GM18861 (cell line): ENCODE measurements at regions not wholly inside any gene's neighbourhood (a gene's known extent, or its start where the extent isn't known, plus 50 kb on each side); places are given as distances from the start of the nearest gene placed in this dataset.

Experiments
- ATAC-seq: cut with Tn5 transposase; IDR thresholded peaks from one replicate; pipeline ENCODE4 v1.9.1; 2021; ENCODE audit not compliant: unreplicated experiment

GRCh38 chr4:136796953-136797352, 735.3 kb downstream of the PCDH18 start:
- no peak for ATAC-seq

DNA sequence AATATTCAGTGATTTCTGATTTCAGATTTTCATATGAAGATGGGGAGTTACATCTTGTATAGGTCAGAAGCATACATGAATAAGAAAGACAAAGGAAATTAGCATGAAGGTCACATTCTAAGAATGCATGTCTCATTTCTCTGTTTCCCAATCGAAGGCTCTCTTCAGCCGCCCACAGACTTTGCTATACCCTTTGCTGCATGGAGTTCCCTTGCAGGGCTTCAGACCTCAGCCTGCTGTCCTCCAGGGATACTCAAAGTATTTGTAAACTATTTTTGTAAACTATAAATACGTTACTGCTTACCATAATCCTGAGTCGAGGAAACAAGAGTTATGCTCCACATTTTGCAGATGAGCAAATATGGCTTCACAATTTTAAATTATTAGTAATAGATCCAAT, 738.4 kb downstream of the PCDH18 start:
- ATAC-seq: no peak

DNA sequence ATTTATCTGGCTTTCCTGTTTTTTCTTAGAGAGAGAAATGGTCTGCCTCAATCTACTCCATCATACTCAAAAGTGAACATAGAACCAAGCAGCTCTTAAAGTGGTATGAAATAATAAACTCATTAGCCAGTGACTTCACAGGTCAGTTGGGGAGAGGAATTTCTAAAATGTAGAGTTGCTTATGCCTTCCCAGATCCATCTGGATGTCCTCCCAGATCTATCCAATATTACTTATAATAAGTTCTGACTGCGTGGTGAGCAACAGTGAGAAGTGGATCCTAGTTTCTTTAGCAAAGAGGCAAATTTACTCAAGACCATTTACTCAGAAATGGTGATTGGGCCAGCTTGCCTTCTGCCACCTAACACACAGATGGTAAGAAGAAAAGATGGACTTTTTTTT, 748.0 kb downstream of the PCDH18 start:
- ATAC-seq: no peak

GRCh38 chr4:136769717-136770116, 762.6 kb downstream of the PCDH18 start:
- ATAC-seq: no peak

- no peak for ATAC-seq
Measured at GRCh38 chr4:136768925-136769275, 763.4 kb downstream of the PCDH18 start.

GRCh38 chr4:136768213-136768924, 763.9 kb downstream of the PCDH18 start:
- no peak for ATAC-seq

DNA sequence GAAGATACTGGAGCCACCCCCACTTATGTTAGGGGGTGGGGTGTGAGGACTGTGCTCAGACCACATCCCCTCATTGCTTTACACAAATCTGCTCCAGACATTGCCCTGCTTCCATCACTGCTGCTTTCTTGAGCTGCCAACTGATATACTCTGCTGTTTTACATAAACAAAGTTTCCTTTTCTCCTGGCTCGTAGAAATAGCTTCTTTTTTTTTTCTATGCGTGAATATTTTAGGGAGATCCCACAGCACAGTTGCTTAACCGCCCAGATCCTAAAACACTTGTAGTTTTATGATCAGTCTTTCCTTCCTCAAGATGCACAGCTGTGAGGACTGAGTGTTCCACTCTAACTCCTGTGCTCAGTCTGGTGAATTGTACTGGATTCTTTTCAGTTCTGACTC, 768.4 kb downstream of the PCDH18 start:
- no peak for ATAC-seq

- ATAC-seq: no peak
Measured at GRCh38 chr4:136755531-136755916, 776.8 kb downstream of the PCDH18 start.

DNA sequence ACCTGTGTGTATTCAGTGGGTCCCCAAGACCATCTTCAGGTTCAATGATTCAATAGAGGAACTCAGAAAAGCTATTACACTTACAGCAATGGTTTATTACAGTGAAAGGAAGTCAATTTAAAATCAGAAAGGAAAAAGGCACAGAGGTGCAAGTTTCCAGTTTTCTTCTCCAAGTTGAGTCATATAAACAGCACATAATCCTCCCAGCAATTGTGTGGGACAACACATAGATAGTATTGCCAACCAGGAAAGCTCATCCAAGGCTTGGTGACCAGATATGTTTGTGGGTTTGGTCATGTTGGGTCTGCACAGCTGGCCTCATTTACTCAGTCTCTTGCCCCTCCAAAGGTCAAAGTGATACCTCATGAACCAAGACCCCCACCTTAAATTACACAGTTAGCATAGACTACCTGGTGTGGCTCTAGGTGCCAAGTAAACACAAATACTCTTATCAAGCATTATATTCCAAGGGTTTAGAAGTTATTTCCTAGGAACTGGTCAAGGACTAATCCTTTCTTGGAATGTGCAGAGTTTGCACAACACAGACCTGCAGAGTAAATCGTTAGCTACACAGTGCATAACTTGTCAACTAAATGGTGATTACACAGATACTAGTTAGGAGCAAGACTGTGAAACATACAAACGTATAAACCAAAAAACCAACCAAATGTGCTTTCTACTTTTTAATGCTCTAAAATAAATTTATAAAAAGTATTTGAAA, 777.3 kb downstream of the PCDH18 start:
- ATAC-seq: no peak

GRCh38 chr4:136751556-136751955, 780.7 kb downstream of the PCDH18 start:
- ATAC-seq: no peak

- no peak for ATAC-seq
Measured at GRCh38 chr4:136750897-136751296, 781.4 kb downstream of the PCDH18 start.

GRCh38 chr4:136749989-136750388, 782.3 kb downstream of the PCDH18 start:
- no peak for ATAC-seq

GRCh38 chr4:136748773-136749172, 783.5 kb downstream of the PCDH18 start:
- no peak for ATAC-seq

DNA sequence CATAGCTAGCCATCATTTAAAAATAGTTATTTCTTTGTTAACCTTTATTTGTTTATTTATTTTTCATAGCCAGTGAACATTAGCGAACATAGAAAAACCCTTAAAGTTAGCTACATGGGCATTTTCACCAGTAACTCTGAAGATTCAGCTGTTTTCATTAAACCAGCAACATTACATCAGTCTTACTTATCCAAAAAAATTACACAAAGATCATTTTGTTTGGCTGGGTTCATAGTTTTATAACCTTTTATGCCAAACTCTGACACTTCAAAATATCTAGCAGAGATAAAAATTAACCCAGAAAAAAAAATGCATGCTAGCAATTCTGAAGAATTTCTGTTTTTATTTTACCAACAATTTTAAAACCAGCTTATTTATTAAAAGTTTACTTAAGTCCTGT, 784.1 kb downstream of the PCDH18 start:
- ATAC-seq: no peak

GRCh38 chr4:136743238-136743637, 789.1 kb downstream of the PCDH18 start:
- ATAC-seq: no peak

DNA sequence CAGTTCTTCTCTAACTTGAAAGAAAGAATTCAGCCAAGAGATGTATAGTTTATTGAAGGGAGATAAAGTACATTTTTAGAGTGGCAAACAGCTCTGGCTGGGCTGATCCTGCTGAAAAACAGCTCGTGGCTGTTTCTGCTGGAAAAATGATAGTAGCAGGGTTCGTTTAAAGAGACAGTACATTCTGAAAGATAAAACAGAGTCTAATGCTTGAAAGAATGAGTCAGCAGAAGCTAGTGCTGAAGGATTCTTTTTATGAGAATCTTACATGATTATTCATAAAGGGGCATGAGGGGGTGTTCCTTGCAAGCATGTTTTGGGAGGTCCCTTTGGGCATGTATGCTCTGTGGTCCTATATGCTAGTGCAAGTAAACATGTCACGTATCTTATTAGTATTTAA, 790.0 kb downstream of the PCDH18 start:
- no peak for ATAC-seq

DNA sequence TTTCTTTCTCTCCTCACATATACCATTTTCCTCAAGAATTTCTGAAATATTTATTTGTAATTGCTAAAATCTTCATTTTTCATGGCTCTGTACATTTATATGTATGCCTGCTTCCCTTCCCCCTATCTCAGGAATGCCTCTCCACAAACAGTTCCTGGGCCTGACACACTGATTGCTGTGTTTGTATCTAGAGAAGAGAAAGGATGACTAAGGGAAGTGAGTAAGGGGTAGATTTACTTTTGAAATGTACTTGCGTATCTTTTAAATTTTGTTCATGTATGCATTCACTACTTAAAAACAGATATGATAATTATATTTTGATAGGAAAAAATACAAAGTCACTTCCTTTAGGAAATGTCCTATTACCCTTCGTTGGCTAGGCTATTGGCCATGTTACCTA, 790.8 kb downstream of the PCDH18 start:
- no peak for ATAC-seq

GRCh38 chr4:136740326-136740725, 792.0 kb downstream of the PCDH18 start:
- no peak for ATAC-seq

GRCh38 chr4:136737066-136737465, 795.2 kb downstream of the PCDH18 start:
- no peak for ATAC-seq

DNA sequence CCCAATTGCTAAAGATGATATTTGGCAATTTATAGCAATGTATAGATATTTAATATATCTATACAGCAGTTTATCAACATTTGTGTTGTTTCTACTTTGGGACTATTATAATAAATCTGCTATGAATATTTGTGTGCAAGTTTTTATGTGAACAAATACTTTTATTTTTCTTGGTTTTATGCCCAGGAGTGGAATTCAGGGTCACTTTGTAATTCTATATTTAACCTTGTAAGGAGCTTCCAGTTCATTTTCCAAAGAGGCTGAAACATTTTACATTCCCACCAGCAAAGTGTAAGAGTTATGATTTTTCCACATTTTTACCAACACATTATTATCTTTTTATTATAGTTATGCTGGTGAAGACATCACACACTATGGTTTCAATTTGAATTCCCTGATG, 801.3 kb downstream of the PCDH18 start:
- ATAC-seq: no peak

- no peak for ATAC-seq
Measured at GRCh38 chr4:136725286-136726081, 806.8 kb downstream of the PCDH18 start.

- ATAC-seq: no peak
Measured at GRCh38 chr4:136713140-136713539, 819.2 kb downstream of the PCDH18 start.
